Endothelial cell (in vitro differentiated cells): ENCODE measurements at regions not wholly inside any gene's neighbourhood (a gene's known extent, or its start where the extent isn't known, plus 50 kb on each side); places are given as distances from the start of the nearest gene placed in this dataset.

ENCODE experiments used
- DNase-seq: peaks from one replicate; pipeline ENCODE4 v3.0.0; 2021; ENCODE audit warnings: low spot score
- H3K27ac Mint-ChIP-seq: one replicate; pipeline ENCODE4 v1.8.0; 2021; ENCODE audit warnings: mixed read lengths, inconsistent platforms; ENCODE audit not compliant: unreplicated experiment
- H3K27me3 Mint-ChIP-seq: one replicate; pipeline ENCODE4 v1.8.0; 2021; ENCODE audit warnings: mild to moderate bottlenecking, moderate library complexity, mixed read lengths, inconsistent platforms; ENCODE audit not compliant: unreplicated experiment
- H3K36me3 Mint-ChIP-seq: one replicate; pipeline ENCODE4 v1.8.0; 2021; ENCODE audit warnings: mild to moderate bottlenecking, low read depth, mixed read lengths, inconsistent platforms; ENCODE audit not compliant: unreplicated experiment
- H3K4me1 Mint-ChIP-seq: one replicate; pipeline ENCODE4 v1.8.0; 2021; ENCODE audit warnings: mild to moderate bottlenecking, mixed read lengths, inconsistent platforms; ENCODE audit not compliant: unreplicated experiment
- H3K4me3 Mint-ChIP-seq: one replicate; pipeline ENCODE4 v1.8.0; 2021; ENCODE audit warnings: mild to moderate bottlenecking, mixed read lengths, inconsistent platforms; ENCODE audit not compliant: unreplicated experiment
- H3K9me3 Mint-ChIP-seq: one replicate; pipeline ENCODE4 v1.8.0; 2021; ENCODE audit warnings: mixed read lengths, inconsistent platforms; ENCODE audit not compliant: unreplicated experiment
- TF ChIP-seq, protein P1 (sequence below): fragments of 200-600 bp; sonication (generic); IDR thresholded peaks from one replicate; pipeline ENCODE4 v1.5.0; 2021; ENCODE audit warnings: antibody characterized with exemption; ENCODE audit not compliant: unreplicated experiment

DNA sequence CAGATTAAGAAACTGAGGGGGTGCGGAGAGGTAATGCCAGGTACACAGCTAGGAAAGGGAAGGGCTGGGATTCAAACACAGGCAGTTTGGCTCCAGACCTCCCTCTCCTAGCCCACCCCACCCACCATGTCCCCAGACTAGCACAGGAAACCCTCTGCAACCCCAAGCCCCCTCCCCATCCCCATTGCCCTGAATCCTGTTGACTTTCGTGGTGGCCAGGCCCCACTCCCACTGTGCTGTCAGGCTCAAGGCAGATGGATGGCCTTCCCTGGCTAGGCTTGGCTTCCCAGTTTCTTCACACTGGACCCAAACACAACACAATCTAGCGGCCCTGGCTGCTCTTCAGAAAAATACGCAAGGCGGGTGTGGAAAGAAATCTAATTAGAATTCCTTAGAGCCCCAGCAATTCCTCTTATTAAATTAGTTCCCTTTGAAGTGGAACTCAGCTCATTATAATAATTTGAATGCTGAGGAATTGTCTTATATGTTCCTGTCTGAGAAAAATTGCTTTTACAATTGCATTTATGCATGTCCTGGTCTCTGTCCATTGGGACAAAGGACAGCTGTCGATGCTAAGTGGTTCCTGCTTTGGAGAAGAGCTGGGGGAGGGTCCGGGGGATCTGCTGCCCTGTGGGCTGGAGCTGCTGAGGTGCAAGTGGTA lies 97.4 kb downstream of the SYF2 start:
- H3K36me3 Mint-ChIP-seq = no peaks in the 10 kb centered on the region
- H3K27me3 Mint-ChIP-seq = peaks cover 10% of the 10 kb centered on the region
- no peaks in the 10 kb centered on the region for H3K9me3 Mint-ChIP-seq
- no peak overlapping the region for H3K4me3 Mint-ChIP-seq
- TF ChIP-seq, protein P1, sequence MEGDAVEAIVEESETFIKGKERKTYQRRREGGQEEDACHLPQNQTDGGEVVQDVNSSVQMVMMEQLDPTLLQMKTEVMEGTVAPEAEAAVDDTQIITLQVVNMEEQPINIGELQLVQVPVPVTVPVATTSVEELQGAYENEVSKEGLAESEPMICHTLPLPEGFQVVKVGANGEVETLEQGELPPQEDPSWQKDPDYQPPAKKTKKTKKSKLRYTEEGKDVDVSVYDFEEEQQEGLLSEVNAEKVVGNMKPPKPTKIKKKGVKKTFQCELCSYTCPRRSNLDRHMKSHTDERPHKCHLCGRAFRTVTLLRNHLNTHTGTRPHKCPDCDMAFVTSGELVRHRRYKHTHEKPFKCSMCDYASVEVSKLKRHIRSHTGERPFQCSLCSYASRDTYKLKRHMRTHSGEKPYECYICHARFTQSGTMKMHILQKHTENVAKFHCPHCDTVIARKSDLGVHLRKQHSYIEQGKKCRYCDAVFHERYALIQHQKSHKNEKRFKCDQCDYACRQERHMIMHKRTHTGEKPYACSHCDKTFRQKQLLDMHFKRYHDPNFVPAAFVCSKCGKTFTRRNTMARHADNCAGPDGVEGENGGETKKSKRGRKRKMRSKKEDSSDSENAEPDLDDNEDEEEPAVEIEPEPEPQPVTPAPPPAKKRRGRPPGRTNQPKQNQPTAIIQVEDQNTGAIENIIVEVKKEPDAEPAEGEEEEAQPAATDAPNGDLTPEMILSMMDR = no peak
- DNase-seq = no peak
- H3K4me1 Mint-ChIP-seq = peaks cover 3% of the 10 kb centered on the region
- H3K27ac Mint-ChIP-seq = no peak overlapping the region

DNA sequence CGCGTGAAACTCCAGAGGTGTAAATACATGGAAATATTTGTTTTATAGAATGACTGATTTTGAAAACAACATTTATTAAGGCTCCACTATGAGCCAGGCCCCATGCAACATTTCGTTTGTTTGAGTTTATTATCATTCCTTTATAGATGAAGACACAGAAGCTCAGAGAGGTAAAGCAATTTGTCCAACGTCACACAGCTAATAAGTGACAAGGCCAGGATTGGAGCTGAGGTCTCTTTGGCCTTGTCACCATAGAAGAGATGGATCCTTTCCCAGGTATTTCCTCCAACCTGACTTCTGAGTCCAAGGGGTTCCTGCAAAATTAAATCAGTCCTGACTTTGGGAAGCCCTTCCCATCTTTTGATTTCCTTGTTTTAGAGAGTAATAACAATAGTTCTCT lies 98.0 kb downstream of the SYF2 start:
- peaks cover 6% of the 10 kb centered on the region for H3K27me3 Mint-ChIP-seq
- TF ChIP-seq, protein P1 = no peak
- no peaks in the 10 kb centered on the region for H3K9me3 Mint-ChIP-seq
- H3K4me1 Mint-ChIP-seq = peaks cover under 1% of the 10 kb centered on the region
- no peak overlapping the region for H3K4me3 Mint-ChIP-seq
- H3K36me3 Mint-ChIP-seq = no peaks in the 10 kb centered on the region
- no peak for DNase-seq
- no peak overlapping the region for H3K27ac Mint-ChIP-seq

DNA sequence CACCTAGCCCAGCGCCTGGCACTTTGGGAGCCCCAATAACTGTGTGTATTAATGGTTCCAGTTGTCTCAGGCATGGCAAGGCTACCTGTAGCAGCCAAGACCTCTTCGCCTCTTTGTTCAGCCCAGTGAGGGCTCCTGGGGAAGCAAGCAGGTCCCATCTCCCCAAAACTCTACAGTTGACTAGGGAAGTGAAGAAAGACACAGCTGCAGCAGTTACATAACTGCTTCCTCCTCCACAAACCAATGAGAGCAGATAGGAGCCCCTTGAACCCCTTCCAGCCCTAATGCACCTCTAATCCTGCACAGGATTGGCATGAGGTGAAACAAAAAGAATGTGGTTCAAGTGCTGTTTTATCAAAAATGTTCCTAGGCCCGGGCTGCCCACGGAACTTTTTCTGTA lies 100.5 kb downstream of the SYF2 start:
- H3K4me3 Mint-ChIP-seq = no peak overlapping the region
- H3K27ac Mint-ChIP-seq = no peak overlapping the region
- no peaks in the 10 kb centered on the region for H3K36me3 Mint-ChIP-seq
- H3K9me3 Mint-ChIP-seq = no peaks in the 10 kb centered on the region
- TF ChIP-seq, protein P1 = no peak
- no peaks in the 10 kb centered on the region for H3K4me1 Mint-ChIP-seq
- H3K27me3 Mint-ChIP-seq = no peaks in the 10 kb centered on the region
- DNase-seq = no peak

DNA sequence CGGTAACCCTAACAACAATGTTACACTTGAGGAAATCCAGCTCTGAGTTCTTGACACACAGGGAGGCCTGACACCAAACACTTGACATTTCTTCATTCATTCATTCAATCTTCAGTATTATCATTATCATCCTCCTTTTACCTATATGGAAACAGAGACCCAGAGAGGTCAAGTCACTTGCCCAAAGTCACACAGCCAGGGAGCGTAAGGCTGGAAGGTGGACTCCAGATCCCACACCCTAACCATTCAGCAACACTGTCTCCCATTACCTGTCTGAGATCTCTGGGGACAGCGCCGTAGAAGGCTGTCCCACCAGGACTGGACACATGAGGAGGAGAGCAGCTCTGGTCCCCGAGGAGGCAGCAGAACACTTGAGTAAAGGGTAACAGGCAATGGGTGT lies 101.4 kb downstream of the SYF2 start:
- DNase-seq = no peak
- no peaks in the 10 kb centered on the region for H3K36me3 Mint-ChIP-seq
- H3K27ac Mint-ChIP-seq = no peak overlapping the region
- no peaks in the 10 kb centered on the region for H3K27me3 Mint-ChIP-seq
- H3K9me3 Mint-ChIP-seq = no peaks in the 10 kb centered on the region
- TF ChIP-seq, protein P1 = no peak
- no peak overlapping the region for H3K4me3 Mint-ChIP-seq
- H3K4me1 Mint-ChIP-seq = no peaks in the 10 kb centered on the region

DNA sequence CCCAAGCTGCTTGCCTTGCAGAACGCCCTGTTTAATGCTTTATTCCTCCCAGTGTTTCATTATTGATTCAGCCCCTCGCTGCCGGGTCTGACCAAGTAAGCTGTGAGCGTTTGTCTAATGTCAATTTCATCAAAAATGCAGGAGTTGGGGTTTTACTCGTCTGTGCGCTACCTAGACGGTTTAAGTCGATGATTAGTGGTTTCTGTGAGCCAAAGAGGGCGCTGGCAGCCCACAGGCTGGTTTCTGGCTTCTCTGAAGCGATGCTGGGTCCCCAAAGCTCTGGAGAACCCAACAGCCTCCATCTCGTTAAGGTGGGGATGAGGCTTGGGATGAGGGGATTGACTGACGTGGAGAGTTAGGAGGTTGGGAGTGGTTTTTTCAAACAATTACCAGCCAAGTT lies 102.9 kb downstream of the SYF2 start:
- TF ChIP-seq, protein P1 = no peak

More for the DNA sequence above, 102.9 kb downstream of the SYF2 start:
- Mint-ChIP-seq H3K9me3 (no peaks in the 10 kb centered on the region), H3K4me3 (no peak overlapping the region), H3K36me3 (no peaks in the 10 kb centered on the region), H3K27ac (no peak overlapping the region), H3K27me3 (no peaks in the 10 kb centered on the region), H3K4me1 (no peaks in the 10 kb centered on the region)
- DNase-seq = no peak
